PC-3 (cell line): ENCODE measurements at regions not wholly inside any gene's neighbourhood (a gene's known extent, or its start where the extent isn't known, plus 50 kb on each side); places are given as distances from the start of the nearest gene placed in this dataset.

Experiments used
- ATAC-seq: fragments of 200-7000 bp; cut with Tn5 transposase; 2 replicates; pipeline ENCODE4 v1.9.1; 2020; ENCODE audit warnings: mild to moderate bottlenecking, moderate library complexity
- BruUV-seq: library from RNA; stranded (reverse); fragments of 400-500 nt; replicated peaks from 2 replicates; lab custom pipeline; 2021; lab: Mats Ljungman, UMichigan
- CTCF ChIA-PET: fragments of 300-600 bp; sonication (Branson Sonifier 250); formaldehyde crosslinking; loops from one replicate; lab custom pipeline; 2022; ENCODE audit warnings: antibody characterized with exemption; lab: Charles Lee
- POLR2A ChIA-PET: fragments of 300-600 bp; sonication (Branson Sonifier 250); formaldehyde crosslinking; loops from one replicate; lab custom pipeline; 2022; ENCODE audit warnings: antibody characterized with exemption; ENCODE audit not compliant: unreplicated experiment; lab: Charles Lee
- DNase-seq: peaks from one replicate; pipeline ENCODE4 v3.0.0-alpha.2; 2015
- H2AFZ ChIP-seq: fragments of 300-600 bp; sonication (generic); 2 replicates; pipeline ENCODE4 v1.6.0; 2016; ENCODE audit warnings: antibody characterized with exemption, low read length
- H3F3A ChIP-seq: fragments of 300-600 bp; sonication (generic); one replicate; pipeline ENCODE4 v1.6.0; 2017; ENCODE audit warnings: antibody characterized with exemption, low read length, control low read depth, mild to moderate bottlenecking; ENCODE audit not compliant: unreplicated experiment
- H3K27ac ChIP-seq: fragments of 300-600 bp; sonication (generic); 2 replicates; pipeline ENCODE4 v1.5.1; 2016; ENCODE audit warnings: mild to moderate bottlenecking, low read length
- H3K27me3 ChIP-seq: fragments of 300-600 bp; sonication (generic); 2 replicates; pipeline ENCODE4 v1.6.1; 2016; ENCODE audit warnings: low read length, mixed read lengths
- H3K36me3 ChIP-seq: fragments of 300-600 bp; sonication (generic); 2 replicates; pipeline ENCODE4 v1.6.1; 2016; ENCODE audit warnings: low read depth, mixed run types, low read length, mixed read lengths
- H3K4me1 ChIP-seq: fragments of 300-600 bp; sonication (generic); 2 replicates; pipeline ENCODE4 v1.5.1; 2016; ENCODE audit warnings: low read length; ENCODE audit not compliant: insufficient read depth
- H3K4me2 ChIP-seq: fragments of 300-600 bp; sonication (generic); 2 replicates; pipeline ENCODE4 v1.6.0; 2016; ENCODE audit warnings: low read length
- H3K4me3 ChIP-seq: fragments of 300-600 bp; sonication (generic); 2 replicates; pipeline ENCODE4 v1.5.1; 2016; ENCODE audit warnings: mild to moderate bottlenecking, low read length, mixed read lengths
- H3K79me2 ChIP-seq: fragments of 300-600 bp; sonication (generic); 2 replicates; pipeline ENCODE4 v1.6.1; 2017; ENCODE audit warnings: low read length, mixed read lengths
- H3K9ac ChIP-seq: fragments of 300-600 bp; sonication (generic); 2 replicates; pipeline ENCODE4 v1.6.0; 2016; ENCODE audit warnings: mild to moderate bottlenecking, low read length
- H3K9me2 ChIP-seq: fragments of 300-600 bp; sonication (generic); replicated peaks from 2 replicates; pipeline ENCODE4 v1.6.1; 2016; ENCODE audit warnings: mixed run types, low read length, mixed read lengths
- H3K9me3 ChIP-seq: fragments of 300-600 bp; sonication (generic); 2 replicates; pipeline ENCODE4 v1.6.1; 2016; ENCODE audit warnings: low read length, mixed read lengths
- H4K20me1 ChIP-seq: fragments of 300-600 bp; sonication (generic); 2 replicates; pipeline ENCODE4 v1.6.1; 2016; ENCODE audit warnings: low read length, mixed read lengths
- CTCF ChIP-seq: fragments of 300-600 bp; sonication (generic); conservative IDR thresholded peaks from 2 replicates; pipeline ENCODE4 v1.5.1; 2017; ENCODE audit warnings: antibody characterized with exemption, low read depth, mild to moderate bottlenecking, low read length
- EZH2 ChIP-seq: fragments of 300-600 bp; sonication (generic); IDR thresholded peaks from one replicate; pipeline ENCODE4 v1.6.1; 2017; ENCODE audit warnings: antibody characterized with exemption, mild to moderate bottlenecking, low read length; ENCODE audit not compliant: unreplicated experiment
- EZH2phosphoT487 ChIP-seq: fragments of 300-600 bp; sonication (generic); IDR thresholded peaks from 2 replicates; pipeline ENCODE4 v1.6.1; 2018; ENCODE audit warnings: mild to moderate bottlenecking, antibody characterized with exemption, low read length, borderline replicate concordance
- intact Hi-C: fragments of 100-400 bp; cut with micrococcal nuclease; formaldehyde crosslinking; loops from 2 replicates; pipeline ENCODE4 v1.9.0; 2023

GRCh38 chr15:39326306-39326975 is 254.4 kb upstream of the THBS1 start:
- Histone ChIP-seq H3K27ac (no peak overlapping the region), H3F3A (no peaks in the 10 kb centered on the region), H3K27me3 (no peaks in the 10 kb centered on the region), H3K79me2 (no peaks in the 10 kb centered on the region), H3K9ac (no peak overlapping the region), H4K20me1 (no peaks in the 10 kb centered on the region), H3K36me3 (no peaks in the 10 kb centered on the region), H3K4me3 (no peak overlapping the region), H3K9me2 (0 out of 2 replicates have a peak, but pooled peaks cover 4% of the 10 kb centered on the region), H2AFZ (no peak overlapping the region), H3K4me2 (no peak overlapping the region), H3K9me3 (no peaks in the 10 kb centered on the region), H3K4me1 (no peaks in the 10 kb centered on the region)
- BruUV-seq: no TSS peak
- ChIA-PET CTCF (no interaction called here), POLR2A (no interaction called here)
- DNase-seq (no peak), ATAC-seq (no peak)
- TF ChIP-seq EZH2: no peak
- no peak for TF ChIP-seq CTCF
- TF ChIP-seq EZH2phosphoT487: no peak
- intact Hi-C loops: no loop called here

GRCh38 chr15:39327005-39327730 is 253.7 kb upstream of the THBS1 start:
- no peaks in the 10 kb centered on the region for H4K20me1 ChIP-seq
- no peak overlapping the region for H3K9ac ChIP-seq
- CTCF ChIA-PET: no interaction called here
- DNase-seq (no peak), ATAC-seq (no peak)
- no peak overlapping the region for H3K4me2 ChIP-seq
- BruUV-seq: no TSS peak
- H3K9me2 ChIP-seq: 0 out of 2 replicates have a peak, but pooled peaks cover 4% of the 10 kb centered on the region
- no peaks in the 10 kb centered on the region for H3F3A ChIP-seq
- H3K27ac ChIP-seq: no peak overlapping the region
- no peak overlapping the region for H2AFZ ChIP-seq
- no peak overlapping the region for H3K4me3 ChIP-seq
- no peaks in the 10 kb centered on the region for H3K79me2 ChIP-seq
- H3K36me3 ChIP-seq: no peaks in the 10 kb centered on the region
- H3K4me1 ChIP-seq: no peaks in the 10 kb centered on the region
- H3K27me3 ChIP-seq: no peaks in the 10 kb centered on the region
- no peak for TF ChIP-seq EZH2
- TF ChIP-seq EZH2phosphoT487: no peak
- no peak for TF ChIP-seq CTCF
- H3K9me3 ChIP-seq: no peaks in the 10 kb centered on the region
- POLR2A ChIA-PET: no interaction called here
- intact Hi-C loops: no loop called here

GRCh38 chr15:39330061-39330460 is 250.8 kb upstream of the THBS1 start:
- TF ChIP-seq EZH2: no peak
- TF ChIP-seq EZH2phosphoT487: no peak
- no peak for TF ChIP-seq CTCF
- no peaks in the 10 kb centered on the region for H3K79me2 ChIP-seq
- H3K27me3 ChIP-seq: no peaks in the 10 kb centered on the region
- ChIA-PET CTCF (no interaction called here), POLR2A (no interaction called here)
- H4K20me1 ChIP-seq: no peaks in the 10 kb centered on the region
- DNase-seq: no peak
- BruUV-seq: no TSS peak
- H3K36me3 ChIP-seq: no peaks in the 10 kb centered on the region
- no peak overlapping the region for H3K9ac ChIP-seq
- H3K4me1 ChIP-seq: 0 out of 2 replicates have a peak, but pooled peaks cover 4% of the 10 kb centered on the region
- intact Hi-C loops: no loop called here
- no peak overlapping the region for H3K27ac ChIP-seq
- no peak for ATAC-seq
- no peaks in the 10 kb centered on the region for H3K9me3 ChIP-seq
- H3F3A ChIP-seq: no peaks in the 10 kb centered on the region
- H3K4me2 ChIP-seq: no peak overlapping the region
- 0 out of 2 replicates have a peak, but pooled peaks cover 4% of the 10 kb centered on the region for H3K9me2 ChIP-seq
- no peak overlapping the region for H2AFZ ChIP-seq
- no peak overlapping the region for H3K4me3 ChIP-seq
